ENCODE measurements at regions not wholly inside any gene's neighbourhood (a gene's known extent, or its start where the extent isn't known, plus 50 kb on each side); places are given as distances from the start of the nearest gene placed in this dataset.

- no peak overlapping the region for H3K4me3 ChIP-seq (ENCODE audit: low read depth, low read length)
- no peak for DNase-seq (ENCODE audit: low read depth)
- no peak for TF ChIP-seq CTCF (IDR thresholded peaks at IDR 0.05; ENCODE audit: insufficient read depth, low read depth, low read length, missing control alignments)
These were observed 514.1 kb upstream of the PKN2 start for GRCh38 chr1:88169939-88170338.

DNA sequence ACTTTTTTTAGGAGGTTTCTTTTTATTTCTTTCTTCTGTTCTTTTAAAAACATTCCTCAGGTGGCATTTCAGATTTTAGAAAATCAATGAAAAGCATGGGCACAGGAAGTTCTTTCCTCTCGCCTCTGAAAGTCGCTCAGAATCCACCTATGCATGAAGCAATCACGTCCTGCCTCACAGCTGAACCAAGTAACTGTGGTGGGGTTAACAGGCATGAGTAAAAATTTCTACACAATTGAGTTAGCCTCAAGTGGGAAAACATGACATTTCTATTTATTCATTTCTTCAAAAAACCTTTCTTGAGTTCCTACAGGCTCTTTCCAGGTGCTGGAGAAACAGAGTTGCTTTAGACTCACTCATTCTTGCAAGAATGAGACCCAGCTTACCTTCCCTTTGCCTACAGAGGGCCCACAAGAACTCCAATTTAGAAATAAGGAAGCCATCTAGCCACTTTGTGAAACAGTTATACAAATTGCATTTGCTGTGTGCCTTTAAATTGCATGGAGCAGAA lies 508.9 kb upstream of the PKN2 start:
- DNase-seq (ENCODE audit: low read depth) = no peak
- TF ChIP-seq CTCF (IDR thresholded peaks at IDR 0.05; ENCODE audit: insufficient read depth, low read depth, low read length, missing control alignments) = no peak
- no peak overlapping the region for H3K4me3 ChIP-seq (ENCODE audit: low read depth, low read length)

DNA sequence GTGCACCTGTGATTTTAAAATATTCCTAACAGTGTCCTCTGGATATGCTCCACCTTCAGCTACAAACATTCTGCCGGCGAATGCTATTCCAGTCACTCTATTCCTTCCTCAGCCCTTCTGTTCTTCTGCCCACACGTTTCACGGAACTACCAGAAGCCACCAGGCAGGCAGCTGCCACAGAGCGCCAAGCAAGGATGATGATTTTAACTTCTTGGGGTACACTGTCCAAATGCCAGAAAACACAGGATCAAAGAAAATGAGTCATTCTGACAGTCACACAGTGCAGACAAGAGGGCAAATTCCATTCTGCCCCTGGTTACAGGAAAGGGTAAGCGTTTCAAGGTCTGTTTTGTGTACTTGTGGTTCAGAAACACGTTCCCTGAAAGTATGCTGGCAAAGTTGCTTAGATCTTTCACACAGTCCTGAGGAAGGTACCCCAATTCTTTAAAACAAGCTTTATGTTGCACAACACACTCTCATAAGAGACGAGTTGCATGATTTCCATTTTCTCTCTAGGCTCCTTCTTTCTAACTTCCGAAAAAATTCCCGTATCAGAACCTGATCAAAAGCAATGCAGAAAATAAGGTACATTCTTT lies 508.3 kb upstream of the PKN2 start:
- TF ChIP-seq CTCF (IDR thresholded peaks at IDR 0.05; ENCODE audit: insufficient read depth, low read depth, low read length, missing control alignments) = no peak
- DNase-seq (ENCODE audit: low read depth) = no peak
- H3K4me3 ChIP-seq (ENCODE audit: low read depth, low read length) = no peak overlapping the region

DNA sequence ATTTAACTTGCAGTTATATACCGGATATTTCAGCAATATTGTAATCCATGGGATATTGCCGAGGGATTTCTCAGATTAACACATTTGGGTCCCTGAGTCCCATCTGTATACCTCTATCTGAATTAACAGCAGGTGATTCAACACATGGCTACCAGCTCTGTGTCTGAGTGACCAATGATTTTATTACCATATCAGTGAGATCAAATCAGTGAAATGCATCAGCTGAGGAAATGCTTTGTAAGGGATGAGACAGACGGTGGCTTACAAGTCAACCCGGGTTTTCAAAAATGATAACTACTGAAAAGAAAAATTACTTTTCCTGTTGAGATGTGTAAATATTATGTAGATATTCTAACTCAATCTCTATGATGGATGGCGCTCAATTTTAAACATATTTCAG lies 504.1 kb upstream of the PKN2 start:
- TF ChIP-seq CTCF (IDR thresholded peaks at IDR 0.05; ENCODE audit: insufficient read depth, low read depth, low read length, missing control alignments) = no peak
- H3K4me3 ChIP-seq (ENCODE audit: low read depth, low read length) = no peak overlapping the region
- no peak for DNase-seq (ENCODE audit: low read depth)

DNA sequence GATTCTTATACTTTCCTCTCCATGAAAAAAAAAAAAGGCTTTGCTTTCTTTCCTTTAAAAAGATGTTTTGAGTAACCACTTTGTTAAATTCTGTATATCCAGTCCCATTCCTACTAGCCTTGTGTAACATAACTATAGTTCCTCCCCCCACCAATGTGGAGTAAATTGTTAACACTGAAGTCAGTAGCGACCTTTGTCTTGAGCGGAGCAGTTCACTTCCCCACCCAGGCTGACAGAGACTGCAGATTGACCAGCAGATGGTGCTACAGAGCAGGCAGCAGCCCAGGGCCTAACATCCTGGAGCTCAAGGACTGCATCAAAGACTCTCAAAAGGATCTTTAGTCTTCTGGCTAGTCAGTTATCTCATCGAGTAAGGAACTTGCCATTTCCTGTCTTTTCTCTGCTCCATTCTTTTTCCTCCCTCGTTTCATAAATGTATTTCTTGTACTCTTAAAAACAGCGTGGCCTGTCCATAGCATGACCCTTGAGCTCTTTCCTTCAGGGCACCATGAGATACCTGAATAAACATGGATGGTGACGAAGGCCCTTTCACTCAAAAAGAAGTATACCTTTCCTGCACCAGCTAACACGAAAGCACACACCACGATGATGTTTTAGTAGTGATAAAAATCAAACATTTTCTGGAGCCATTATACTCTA lies 503.5 kb upstream of the PKN2 start:
- peak; percentile 96 for TF ChIP-seq CTCF (IDR thresholded peaks at IDR 0.05; ENCODE audit: insufficient read depth, low read depth, low read length, missing control alignments)
- no peak overlapping the region for H3K4me3 ChIP-seq (ENCODE audit: low read depth, low read length)
- peak; percentile 82 for DNase-seq (ENCODE audit: low read depth)

DNA sequence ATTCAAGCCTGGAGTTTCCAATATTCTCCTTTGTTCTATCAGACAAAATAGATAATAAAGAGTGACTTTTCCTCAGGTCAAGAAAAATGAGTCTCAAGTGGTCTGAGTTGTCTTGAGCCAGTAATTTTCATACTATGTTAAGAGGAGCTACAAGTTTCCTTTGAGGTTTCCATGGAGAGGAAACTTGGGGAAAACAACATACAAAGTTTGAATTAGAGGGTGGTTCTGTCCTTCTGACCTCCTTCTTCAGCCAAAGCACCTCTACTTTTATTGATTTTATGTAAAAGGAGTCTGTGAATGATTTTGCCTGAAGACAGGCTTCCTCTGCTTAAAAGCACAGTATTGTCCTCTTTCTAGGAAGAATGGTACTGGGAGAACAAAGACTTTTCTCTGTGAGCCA lies 497.2 kb upstream of the PKN2 start:
- no peak for TF ChIP-seq CTCF (IDR thresholded peaks at IDR 0.05; ENCODE audit: insufficient read depth, low read depth, low read length, missing control alignments)
- no peak for DNase-seq (ENCODE audit: low read depth)
- no peak overlapping the region for H3K4me3 ChIP-seq (ENCODE audit: low read depth, low read length)

- H3K4me3 ChIP-seq (ENCODE audit: low read depth, low read length) = no peak overlapping the region
- DNase-seq (ENCODE audit: low read depth) = no peak
- TF ChIP-seq CTCF (IDR thresholded peaks at IDR 0.05; ENCODE audit: insufficient read depth, low read depth, low read length, missing control alignments) = no peak
These were observed 496.0 kb upstream of the PKN2 start for GRCh38 chr1:88188038-88188437.
